ENCODE measurements at regions not wholly inside any gene's neighbourhood (a gene's known extent, or its start where the extent isn't known, plus 50 kb on each side); places are given as distances from the start of the nearest gene placed in this dataset.

GRCh38 chr13:73810647-73811046 lies 323.6 kb downstream of the KLF12 start:
- TF ChIP-seq CTCF (tag by site-specific recombination; IDR thresholded peaks at IDR 0.05) (no peak), BCL6B (tag by site-specific recombination; IDR thresholded peaks at IDR 0.05) (no peak), YY1 (tag by site-specific recombination; IDR thresholded peaks at IDR 0.05) (no peak), ZNF133 (tag by site-specific recombination; IDR thresholded peaks at IDR 0.05) (no peak), ZNF560 (tag by site-specific recombination; IDR thresholded peaks at IDR 0.05; ENCODE audit: borderline replicate concordance) (no peak), ZNF785 (tag by site-specific recombination; IDR thresholded peaks at IDR 0.05) (no peak)

All from HEK293 (cell line).